WI38 (cell line): ENCODE measurements at regions not wholly inside any gene's neighbourhood (a gene's known extent, or its start where the extent isn't known, plus 50 kb on each side); places are given as distances from the start of the nearest gene placed in this dataset.
A peak's percentile ranks its signal among the peaks of the same experiment; 100 is the strongest.

Experiments
- H3K4me3 ChIP-seq: 2 replicates; pipeline ENCODE4 v1.5.1; 2011; ENCODE audit warnings: low read depth, mild to moderate bottlenecking, control low read depth, low read length
- CTCF ChIP-seq: IDR thresholded peaks from 2 replicates; pipeline ENCODE4 v1.5.1; 2012; ENCODE audit warnings: low read depth, mild to moderate bottlenecking, control low read depth, low read length

- no peak overlapping the region for H3K4me3 ChIP-seq
- no peak for TF ChIP-seq CTCF
Measured at GRCh38 chr4:13928214-13928613, 300.7 kb upstream of the BOD1L1 start.

DNA sequence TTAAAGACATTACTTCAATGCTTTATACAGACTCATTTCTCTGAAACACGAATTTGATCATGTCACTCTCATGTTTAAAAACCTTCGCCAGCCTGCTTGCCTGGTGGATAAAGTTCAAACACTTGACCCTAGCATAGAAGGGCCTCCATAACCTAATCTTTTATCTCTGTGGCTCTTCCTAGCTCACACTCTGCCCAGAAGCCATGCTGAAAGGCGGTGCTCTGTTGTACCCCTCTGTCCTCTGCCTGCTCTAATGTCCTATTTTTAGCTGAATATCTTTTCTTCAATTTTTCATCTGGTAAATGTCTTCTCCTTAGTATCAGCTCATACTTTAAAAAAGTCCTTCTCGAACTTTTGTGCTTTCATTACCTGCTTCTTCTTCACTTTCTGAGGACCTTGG, 302.6 kb upstream of the BOD1L1 start:
- no peak overlapping the region for H3K4me3 ChIP-seq

DNA sequence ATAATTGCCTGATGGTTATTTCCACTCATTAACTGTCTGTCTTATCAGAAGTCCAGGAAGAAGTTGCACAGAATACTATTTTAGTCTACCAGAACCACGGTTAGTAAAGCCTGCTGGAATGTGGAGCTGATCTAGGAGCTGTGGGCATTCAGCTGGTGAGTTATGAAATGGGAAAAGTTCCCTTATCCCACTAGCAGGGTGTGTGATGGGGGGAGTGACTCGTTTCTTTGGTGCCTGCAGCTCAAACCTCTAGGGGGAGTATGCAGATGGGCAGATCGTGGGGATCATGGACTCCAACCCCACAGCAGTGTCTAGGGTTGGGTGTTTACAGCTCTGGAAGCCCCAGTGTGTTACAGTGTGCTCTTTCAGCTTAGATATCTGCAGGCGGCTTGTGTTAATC, 305.7 kb upstream of the BOD1L1 start:
- TF ChIP-seq CTCF = peak; percentile 32; the same call in 1 of the 2 replicates
- H3K4me3 ChIP-seq = no peak overlapping the region

More for the DNA sequence above, 302.6 kb upstream of the BOD1L1 start:
- TF ChIP-seq CTCF = no peak

DNA sequence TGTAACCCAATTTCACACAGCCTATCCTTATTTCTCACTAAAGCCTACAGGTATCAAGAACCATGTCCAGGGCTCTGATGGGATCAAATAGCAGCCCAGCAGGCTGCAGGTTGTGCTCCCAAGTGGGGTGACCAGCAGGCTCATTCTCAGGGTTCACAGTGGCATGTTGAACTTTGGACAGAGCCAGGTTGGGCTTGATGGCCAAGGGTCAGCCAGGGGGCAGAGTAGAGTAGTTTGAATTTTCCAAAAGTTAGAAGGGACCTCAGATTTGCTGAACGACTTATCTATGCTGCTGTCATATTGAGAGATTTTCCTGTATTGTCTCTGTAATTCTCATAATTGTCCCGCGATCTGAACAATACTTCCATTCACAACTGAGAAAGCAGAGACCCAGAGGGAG, 310.8 kb upstream of the BOD1L1 start:
- H3K4me3 ChIP-seq = no peak overlapping the region
- TF ChIP-seq CTCF = no peak

DNA sequence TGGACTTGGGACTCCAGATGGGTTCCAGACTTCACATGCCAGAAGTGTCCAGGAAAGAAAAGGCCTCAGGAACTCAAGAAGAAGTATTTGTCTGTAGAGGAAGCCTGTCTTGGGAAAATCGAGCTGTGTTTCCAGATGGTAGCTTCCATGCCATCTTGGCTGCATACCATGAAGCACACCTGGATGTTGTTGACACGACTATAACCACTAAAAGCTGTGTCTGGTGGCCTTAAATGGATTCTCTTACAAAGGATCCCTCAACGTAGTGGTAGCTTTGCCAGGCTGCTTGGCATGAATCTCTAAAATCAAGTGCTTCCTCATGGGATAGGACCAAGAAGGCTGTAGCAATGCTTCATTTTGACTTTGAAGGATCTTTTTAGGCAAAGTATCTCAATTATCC, 313.4 kb upstream of the BOD1L1 start:
- no peak for TF ChIP-seq CTCF
- H3K4me3 ChIP-seq = no peak overlapping the region

DNA sequence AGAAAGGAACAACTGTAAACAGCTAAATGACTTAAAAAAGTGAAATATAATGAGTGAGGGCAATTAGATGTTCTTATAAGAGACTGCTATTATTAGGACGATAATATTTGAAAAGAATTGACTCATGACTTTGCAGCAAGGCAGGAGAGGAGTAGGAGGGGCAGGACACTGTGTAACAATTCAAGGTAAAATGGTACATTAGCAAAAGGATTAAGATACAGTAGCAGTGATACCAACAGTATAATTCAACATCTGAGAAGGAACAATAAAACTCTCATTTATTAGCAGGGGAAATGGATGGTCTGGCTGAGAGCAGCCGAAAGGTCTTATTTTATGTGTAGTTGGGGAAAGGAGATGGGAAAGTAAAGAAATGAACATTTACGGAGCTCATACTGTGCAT, 315.5 kb upstream of the BOD1L1 start:
- no peak overlapping the region for H3K4me3 ChIP-seq
- no peak for TF ChIP-seq CTCF

DNA sequence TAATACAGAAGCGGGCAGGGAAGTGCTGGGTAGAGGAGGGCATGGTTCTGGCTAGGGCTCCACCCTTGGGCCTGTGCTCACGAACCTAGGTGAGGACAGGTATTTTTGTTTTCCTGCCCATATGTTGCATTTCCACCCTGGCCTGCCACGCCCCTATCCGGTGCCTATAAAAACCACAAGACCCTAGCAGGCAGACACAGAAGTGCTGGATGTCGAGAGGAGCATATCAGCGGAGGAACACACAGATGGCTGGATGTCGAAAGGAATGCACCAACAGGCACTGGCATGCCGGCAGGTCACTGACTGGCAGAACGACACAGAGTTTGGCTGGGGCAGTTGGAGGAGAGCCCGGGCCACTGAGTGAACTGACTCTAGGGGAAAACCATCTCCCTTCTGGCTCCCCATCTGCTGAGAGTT, 316.6 kb upstream of the BOD1L1 start:
- TF ChIP-seq CTCF = no peak
- H3K4me3 ChIP-seq = no peak overlapping the region
